ACHN (cell line): ENCODE measurements at regions not wholly inside any gene's neighbourhood (a gene's known extent, or its start where the extent isn't known, plus 50 kb on each side); places are given as distances from the start of the nearest gene placed in this dataset.

Experiments
- DNase-seq: peaks from one replicate; pipeline ENCODE4 v3.0.0-alpha.2; 2015
- in situ Hi-C: cut with HindIII; loops from 2 replicates; pipeline ENCODE4 v1.10.0; 2017; ENCODE audit warnings: low sequenced_read_pairs, low pct_ligation_motif_present, low pct_unique_long_range_greater_than_20kb

DNA sequence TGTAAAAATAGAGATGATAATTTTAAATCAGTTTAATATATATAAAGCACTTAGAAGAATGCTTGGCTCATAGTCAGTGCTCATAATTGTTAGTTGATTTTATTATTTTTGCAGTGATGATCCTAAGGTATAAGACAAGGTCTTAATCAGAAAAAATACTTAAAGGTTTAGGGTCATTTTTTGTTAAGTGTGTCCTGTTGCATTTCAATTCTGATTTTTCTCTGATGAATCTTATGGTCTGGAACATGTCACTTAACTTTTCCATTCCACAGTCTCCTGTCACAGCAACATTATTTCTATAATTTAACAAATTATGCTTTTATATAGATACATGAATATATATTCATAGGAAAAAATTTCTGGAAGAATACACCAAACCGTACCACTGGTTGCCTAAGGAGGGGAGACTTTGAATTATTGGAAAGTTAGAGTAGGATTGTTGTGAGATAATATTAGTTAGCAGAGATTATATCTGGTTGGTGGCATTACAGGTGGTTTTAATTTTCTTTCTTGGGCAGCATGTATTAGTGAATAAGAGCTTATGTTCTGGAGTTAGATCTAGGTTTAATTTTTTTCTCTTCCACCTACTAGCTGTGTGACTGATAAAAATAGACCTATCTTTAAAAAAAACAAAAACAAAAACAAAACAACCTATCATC, 188.7 kb downstream of the TANC2 start:
- in situ Hi-C loops = no loop called here

DNA sequence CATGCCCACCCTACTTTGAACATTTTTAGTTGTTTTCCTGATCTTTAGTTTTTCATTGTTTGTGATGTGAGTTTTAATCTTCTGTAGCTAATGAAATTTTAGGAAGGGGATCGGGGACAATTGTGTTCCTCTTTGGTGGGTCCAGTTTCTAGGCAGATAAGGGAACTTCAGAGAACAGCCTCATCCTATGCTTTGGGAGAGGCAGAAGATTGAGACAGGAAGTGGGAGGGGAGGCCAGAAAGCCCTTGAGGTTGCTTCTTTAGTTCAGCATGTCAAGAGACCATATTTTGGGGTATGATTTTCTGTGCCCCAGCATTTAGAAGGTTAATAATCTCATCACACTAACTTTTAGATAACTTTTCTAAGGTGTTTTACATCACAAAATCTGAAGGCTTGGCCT, 191.0 kb downstream of the TANC2 start:
- in situ Hi-C loops = no loop called here
- DNase-seq = no peak

More for the DNA sequence above, 188.7 kb downstream of the TANC2 start:
- DNase-seq = no peak

DNA sequence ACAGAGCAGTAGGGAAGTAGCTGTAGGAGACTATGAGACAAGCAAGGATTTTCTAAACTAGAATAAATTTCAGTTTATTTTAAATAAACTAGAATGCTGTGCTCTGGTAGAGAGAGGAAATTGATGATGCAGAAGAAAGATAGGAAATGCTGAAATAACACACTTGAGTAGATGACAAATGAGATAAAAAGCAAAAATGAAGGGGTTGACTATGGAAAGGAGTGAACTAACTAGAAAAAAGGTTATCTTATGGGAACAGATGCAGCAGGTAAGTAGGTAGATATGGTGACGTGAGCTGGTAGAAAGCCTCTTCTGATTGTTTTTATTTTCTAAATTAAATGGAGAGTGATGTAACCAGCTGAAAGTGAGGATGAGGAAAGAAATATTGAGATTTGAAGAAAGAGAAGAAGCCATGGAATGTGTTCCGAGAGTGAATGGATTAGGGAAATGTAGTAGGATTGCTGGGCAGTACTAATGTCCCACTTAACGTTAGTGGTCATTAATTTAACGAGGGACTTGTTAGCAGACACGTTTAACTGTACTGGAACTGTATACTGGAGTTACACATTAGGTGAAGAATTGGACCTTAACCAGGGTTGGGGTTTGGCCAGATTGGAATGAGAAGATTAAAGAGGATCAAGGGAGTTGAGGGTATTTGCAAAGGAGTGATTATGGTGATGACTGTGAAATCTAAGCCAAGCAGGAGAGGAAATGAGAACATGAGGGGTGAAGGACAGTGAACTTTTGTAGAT, 196.5 kb downstream of the TANC2 start:
- in situ Hi-C loops = no loop called here
- DNase-seq = no peak

DNA sequence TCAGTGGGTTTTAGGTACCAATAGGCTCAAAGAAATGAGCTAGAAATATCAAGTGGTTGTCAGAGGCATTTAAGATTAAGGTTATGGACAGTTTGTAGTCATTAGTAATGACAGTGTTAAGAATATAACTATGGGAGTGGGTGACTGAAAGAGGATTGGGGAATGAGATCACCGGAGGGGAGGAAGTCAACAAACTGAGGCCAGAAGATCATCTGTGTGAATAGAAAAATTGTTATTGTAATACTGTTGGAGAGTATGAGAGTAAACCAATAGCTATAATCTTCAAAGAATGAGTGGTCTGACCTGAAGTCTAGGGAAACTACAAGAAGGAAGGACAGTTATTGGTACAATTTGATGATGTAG, 197.1 kb downstream of the TANC2 start:
- in situ Hi-C loops = no loop called here
- DNase-seq = no peak

DNA sequence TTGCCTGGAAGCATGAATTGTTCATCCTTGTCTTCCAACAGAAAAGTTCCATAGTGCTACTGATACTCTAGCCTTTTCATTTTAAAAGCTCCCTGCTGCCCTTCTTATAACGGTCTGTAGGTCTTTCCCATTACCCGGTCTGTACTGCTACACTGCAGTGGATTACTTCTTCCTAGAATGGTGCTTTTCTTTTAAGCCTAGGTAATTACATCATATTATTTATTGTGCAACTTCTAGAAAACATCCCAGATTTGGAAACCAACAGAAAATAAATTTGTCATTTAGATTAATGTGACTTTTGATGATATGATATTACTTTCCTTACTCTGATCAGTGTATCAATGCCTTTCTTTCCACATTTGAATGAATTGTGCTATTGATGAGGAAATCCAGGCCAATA, 199.4 kb downstream of the TANC2 start:
- in situ Hi-C loops = no loop called here
- DNase-seq = no peak

DNA sequence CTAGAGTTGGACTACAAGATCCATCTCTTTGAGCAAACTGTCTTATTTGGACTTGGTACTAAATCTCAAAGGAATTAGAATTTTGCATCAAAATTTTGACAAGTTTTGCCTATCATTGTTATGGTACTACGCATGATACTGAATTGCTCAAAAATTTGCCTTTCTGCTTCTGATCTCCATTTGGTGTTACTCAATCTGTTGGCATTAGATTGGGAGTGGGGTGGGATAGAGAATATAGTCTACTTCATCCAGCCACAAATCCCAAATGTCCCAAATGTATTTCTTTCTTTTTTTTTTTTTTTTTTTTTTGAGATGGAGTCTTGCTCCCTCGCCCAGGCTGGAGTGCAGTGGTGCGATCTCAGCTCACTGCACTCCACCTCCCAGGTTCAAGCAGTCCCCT, 204.8 kb downstream of the TANC2 start:
- DNase-seq = no peak
- in situ Hi-C loops = no loop called here

DNA sequence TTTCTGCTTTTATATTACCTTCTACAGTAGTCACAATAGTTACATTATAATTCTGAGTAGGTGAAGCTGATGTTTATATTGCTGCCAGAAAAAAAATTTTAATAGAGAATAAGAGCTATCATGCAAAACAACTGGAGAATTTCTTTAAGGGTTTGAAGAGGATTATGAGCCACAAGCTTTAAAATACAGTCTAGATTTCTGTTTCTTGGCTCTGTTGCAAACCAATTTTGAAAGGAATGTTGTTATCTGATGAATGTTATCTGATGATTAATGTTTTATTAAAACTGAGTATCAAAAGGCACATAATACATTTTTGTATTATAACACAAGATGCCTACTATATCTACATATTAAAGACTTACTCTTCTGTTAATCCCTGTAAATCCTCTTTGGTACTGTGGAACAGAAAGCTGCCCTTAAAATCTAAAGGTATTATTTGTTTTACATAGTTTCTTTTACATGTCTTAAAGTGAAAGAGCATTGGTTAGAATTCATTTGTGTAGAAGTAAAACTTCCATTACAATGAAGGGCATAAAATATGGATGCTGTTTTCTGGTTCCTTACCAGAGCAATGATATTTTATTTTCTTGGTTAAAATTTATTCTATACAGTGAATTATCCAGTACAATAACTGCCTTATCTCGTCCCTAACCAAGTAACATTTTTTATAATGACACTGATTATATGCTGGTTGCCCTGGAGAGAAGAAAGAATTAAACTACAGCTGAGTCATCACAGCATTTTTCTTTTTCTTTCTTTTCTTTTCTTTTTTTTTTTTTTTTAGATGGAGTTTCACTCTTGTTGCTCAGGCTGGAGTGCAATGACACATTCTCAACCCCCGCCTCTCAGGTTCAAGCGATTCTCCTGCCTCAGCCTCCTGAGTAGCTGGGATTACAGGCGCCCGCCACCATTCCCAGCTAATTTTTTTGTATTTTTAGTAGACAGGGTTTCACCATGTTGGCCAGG, 205.7 kb downstream of the TANC2 start:
- in situ Hi-C loops = no loop called here
- no peak for DNase-seq

DNA sequence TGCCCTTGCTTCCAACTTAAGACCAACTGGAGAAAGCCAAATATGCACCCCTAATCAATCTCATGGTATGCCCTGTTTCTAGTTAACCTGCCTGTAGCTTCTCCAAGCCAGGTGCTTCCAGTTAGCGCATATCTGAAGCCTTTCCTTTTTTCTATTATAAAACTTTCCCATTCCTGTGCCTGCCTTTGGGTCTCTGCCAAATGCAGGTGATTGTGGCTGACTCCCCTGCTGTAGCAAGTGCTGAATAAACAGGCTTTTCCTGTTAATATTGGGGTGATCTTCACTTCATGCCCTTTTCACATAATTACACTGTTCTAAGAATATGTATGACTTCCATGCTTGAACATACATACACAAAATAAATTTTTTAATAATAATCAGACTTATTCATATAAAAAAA, 207.4 kb downstream of the TANC2 start:
- DNase-seq = no peak
- in situ Hi-C loops = no loop called here

DNA sequence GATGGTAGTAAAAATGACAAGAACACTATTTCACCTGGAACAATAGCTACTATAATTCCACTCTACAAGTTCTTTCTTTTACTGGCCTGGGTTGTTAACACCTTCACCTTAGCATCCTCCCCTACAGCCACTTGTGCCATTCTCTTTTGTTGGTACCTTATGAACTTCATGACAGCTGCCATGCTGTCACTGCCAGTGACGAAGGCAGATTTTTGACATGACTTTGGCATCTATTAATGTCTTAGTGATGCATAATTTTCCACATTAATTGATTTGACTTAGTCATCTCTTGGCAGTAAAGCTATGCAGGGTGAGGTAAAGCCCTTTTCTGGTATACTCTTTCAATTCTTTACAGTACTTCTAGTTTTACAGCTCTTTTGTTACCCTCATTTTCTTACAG, 207.9 kb downstream of the TANC2 start:
- in situ Hi-C loops = no loop called here
- DNase-seq = no peak

DNA sequence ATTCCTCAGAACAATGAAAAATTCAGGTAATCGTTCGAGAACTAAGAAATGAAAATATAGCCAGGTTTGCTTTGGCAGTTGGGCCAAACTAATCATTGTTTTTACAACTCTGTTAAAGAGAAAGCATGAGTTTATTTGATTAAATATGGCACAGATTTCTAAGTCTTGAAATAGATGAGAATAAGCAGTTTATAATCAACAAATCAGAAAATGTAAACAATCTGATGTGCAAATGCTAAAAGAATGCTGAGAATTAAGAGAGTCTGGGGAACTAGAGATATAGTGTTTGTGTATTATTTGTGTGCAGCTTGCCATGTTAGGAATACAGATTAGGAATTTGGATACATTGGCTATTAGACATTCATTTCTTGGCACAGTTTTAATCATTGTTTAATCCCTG, 212.5 kb downstream of the TANC2 start:
- in situ Hi-C loops = no loop called here
- no peak for DNase-seq

DNA sequence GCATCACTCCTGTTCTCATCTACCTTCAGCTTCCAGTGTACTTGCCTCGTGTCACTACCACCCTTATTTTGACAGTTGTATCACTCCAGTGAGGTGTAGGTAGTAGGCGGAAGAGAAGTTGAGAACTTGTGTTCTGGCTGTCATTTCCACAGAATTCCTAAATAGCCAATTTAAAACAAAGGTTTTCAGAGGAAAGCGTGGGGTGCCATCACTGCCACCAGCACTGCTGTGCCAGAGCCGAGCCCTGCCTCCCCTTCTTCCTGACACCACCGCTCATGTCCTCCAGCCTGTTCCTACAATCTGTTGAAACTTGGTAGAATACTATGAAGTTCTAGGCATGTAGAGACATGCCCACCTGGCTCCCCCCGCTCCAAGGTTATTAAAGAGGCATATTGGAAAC, 215.8 kb downstream of the TANC2 start:
- DNase-seq = no peak
- in situ Hi-C loops = no loop called here

DNA sequence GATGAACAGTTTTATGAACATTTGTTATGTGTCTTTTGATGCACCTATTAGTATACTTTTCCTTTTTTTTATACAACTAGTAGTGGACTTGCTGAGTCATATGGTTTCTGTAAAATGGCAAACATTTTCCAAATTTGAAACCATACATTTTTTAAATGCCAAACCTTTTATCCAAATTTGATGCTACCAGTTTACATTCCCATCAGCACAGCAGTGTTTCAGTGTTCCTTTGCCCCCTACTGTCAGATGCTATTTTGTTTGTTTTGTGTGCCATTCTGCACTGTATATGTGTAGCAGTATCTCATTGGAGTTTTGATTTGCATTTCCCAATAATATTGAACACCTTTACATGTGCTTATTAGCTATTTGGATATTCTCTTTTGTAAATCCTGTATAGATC, 219.4 kb downstream of the TANC2 start:
- DNase-seq = no peak
- in situ Hi-C loops = no loop called here

DNA sequence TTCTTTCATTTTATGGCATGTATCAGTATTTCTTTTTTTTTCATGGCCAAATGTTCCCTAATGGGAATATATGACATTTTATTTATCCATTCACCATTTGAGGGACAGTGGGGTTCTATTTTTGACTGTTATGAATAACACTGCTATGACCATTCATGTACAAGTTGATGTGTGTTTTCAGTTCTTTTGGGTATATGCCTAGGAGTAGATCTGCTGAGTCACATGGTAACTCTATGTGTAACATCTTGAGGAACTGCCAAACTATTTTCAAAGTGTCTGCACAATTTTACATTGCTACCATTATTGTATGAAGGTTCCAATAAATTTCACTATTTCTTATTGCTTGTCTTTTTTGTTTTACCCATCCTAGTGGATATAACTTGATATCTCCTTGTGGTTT, 223.0 kb downstream of the TANC2 start:
- no peak for DNase-seq
- in situ Hi-C loops = no loop called here

DNA sequence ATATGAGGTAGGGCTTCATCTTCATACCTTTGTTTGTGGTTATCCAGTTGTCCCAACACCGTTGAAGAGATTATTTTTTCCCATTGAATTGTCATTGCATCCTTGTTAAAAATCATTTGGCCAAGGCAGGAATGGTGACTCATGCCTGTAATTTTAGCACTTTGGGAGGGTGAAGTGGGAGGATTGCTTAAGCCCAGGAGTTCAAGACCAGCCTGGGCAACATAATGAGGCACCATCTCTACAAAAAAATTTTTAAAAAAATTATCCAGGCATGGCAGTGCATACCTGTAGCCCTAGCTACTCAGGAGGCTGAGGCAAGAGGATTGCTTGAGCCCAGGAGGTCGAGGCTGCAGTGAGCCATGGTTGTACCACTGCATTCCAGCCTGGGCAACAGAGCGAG, 223.9 kb downstream of the TANC2 start:
- DNase-seq = no peak
- in situ Hi-C loops = no loop called here

DNA sequence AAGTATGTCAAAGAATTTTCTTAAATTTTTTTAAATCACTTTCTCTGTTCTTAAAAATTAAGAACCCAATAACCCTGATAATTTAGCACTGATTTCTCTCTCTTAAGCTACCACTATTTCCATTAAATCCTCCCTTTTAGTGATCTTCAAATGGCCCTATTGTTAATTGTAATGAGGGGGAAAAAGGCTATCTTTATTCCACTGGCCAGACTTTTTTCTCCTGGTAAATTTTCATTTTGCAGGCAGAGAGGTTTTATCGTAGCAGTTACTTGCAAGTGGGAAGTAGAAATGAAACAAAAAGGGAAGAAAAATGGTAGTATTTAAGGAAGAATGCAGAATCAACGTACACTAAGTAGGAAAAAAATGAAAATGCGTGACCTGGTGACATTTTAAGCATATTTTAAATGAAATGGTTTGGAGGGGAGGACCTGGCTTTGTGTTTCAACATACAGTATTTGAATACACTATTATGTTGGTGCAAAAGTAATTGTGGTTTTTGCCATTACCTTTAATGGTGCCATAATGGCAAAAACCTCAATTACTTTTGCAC, 224.9 kb downstream of the TANC2 start:
- no peak for DNase-seq
- in situ Hi-C loops = no loop called here

DNA sequence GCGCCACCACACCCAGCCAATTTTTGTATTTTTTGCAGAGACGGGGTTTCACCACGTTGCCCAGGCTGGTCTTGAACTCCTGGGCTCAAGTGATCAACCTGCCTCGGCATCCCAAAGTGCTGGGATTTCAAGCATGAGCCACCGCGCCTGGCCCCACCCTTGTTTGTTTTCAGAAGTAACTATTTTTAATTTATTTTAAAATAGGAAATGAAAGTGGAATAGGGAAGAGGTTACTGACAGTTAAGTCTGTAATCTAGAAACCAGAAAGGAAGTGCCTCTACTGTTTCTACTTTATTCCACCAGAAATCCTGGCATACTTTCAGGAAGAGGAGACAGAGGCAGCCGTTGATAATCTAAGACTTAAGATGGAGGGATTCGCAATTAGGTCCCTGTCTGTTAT, 225.6 kb downstream of the TANC2 start:
- DNase-seq = no peak

DNA sequence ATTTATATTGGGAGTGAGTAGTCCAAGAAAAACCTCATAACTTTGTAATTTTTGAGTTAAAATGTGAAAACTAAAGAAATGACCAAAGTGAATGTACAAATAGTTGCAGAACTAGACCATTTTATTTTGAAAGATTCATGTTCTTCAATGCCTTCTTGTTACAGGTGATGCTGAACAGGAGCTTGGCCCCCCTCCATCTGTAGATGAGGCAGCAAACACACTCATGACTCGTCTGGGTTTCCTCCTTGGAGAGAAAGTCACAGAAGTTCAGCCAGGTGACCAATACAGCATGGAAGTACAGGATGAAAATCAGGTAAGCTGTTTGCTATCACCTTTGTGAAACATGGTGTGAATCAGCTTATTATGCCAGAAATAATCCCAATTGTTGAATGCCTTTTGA, 227.8 kb downstream of the TANC2 start:
- no peak for DNase-seq
- in situ Hi-C loops = no loop called here

More for the DNA sequence above, 225.6 kb downstream of the TANC2 start:
- in situ Hi-C loops = no loop called here

DNA sequence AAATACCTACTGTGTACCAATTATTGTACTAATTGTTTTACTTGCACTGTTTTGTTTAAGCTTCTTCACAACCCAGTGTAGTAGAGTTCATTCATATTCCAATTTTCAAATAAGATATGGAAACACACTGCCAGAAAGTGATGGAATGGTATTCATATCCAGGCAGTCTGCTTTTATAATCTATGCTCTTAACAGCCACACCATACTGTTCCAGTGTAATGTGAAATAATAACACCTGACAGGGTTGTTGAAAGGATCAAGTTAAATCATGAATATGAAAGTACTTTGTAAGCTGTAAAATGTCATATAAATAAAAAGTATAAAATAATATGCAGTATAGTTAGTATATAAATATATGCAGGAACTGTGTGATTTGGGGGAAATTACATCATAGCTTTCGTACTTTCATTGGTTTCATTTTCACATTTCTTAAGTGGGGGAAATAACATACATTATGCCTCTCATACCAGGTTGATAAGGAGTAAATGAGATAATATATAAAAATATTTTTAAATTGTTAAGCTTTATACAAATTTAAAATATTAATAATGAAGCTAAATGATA, 230.8 kb downstream of the TANC2 start:
- in situ Hi-C loops = no loop called here
- no peak for DNase-seq

DNA sequence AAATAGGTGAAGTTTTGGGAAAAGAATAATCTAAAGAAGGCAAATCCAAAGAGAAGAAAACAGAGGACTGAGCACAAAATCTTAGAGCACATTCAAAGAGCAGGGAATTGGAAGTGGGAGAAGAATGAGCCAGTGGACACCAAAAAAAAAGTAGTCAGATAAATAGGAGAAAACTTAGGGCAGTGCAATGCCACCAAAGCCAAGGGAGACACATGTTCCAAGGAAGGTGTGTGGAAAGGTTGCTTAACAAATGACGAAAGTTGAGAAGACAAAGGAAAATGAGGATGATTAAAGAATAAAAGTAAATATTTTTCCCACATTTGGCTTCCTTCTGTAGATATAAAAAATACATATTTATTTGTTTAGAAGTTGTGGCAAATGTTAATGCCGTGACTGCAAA, 237.6 kb downstream of the TANC2 start:
- in situ Hi-C loops = no loop called here
- no peak for DNase-seq
